NB4 (cell line): ENCODE measurements at regions not wholly inside any gene's neighbourhood (a gene's known extent, or its start where the extent isn't known, plus 50 kb on each side); places are given as distances from the start of the nearest gene placed in this dataset.

Source experiments
- DNase-seq: peaks from one replicate; pipeline ENCODE4 v3.0.0; 2010; ENCODE audit warnings: low read depth
- H3K4me3 ChIP-seq: one replicate; pipeline ENCODE4 v1.5.1; 2011; ENCODE audit warnings: mild to moderate bottlenecking, low read depth, low read length, moderate library complexity
- CTCF ChIP-seq: IDR thresholded peaks from one replicate; pipeline ENCODE4 v1.5.1; 2012; ENCODE audit warnings: low read depth, low read length
- MAX ChIP-seq: IDR thresholded peaks from 2 replicates; pipeline ENCODE4 v1.6.1; 2011; ENCODE audit warnings: low read depth, low read length
- MYC ChIP-seq: IDR thresholded peaks from 2 replicates; pipeline ENCODE4 v1.6.1; 2011; ENCODE audit warnings: low read depth, low read length
- POLR2A ChIP-seq: IDR thresholded peaks from 2 replicates; pipeline ENCODE4 v1.6.1; 2011; ENCODE audit warnings: mild to moderate bottlenecking; ENCODE audit not compliant: insufficient read length; ENCODE audit errors: extremely low read depth

- peak; percentile 17 for DNase-seq
- no peak for TF ChIP-seq CTCF
- TF ChIP-seq MYC, result no peak
- no peak overlapping the region for H3K4me3 ChIP-seq
Measured at GRCh38 chr2:22497789-22498188, 887.2 kb upstream of the KLHL29 start.

GRCh38 chr2:22499082-22499839 lies 885.7 kb upstream of the KLHL29 start:
- DNase-seq, result no peak

GRCh38 chr2:22500555-22500935 lies 884.4 kb upstream of the KLHL29 start:
- no peak overlapping the region for H3K4me3 ChIP-seq
- TF ChIP-seq MAX (no peak), CTCF (no peak), MYC (no peak), POLR2A (no peak)
- DNase-seq, result no peak

More at GRCh38 chr2:22499082-22499839, 885.7 kb upstream of the KLHL29 start:
- no peak for TF ChIP-seq MAX
- H3K4me3 ChIP-seq, result no peak overlapping the region

GRCh38 chr2:22501851-22502250 lies 883.1 kb upstream of the KLHL29 start:
- no peak for TF ChIP-seq MYC
- no peak for TF ChIP-seq POLR2A
- no peak for TF ChIP-seq MAX
- no peak for TF ChIP-seq CTCF
- DNase-seq, result no peak
- H3K4me3 ChIP-seq, result no peak overlapping the region

GRCh38 chr2:22513563-22513962 lies 871.4 kb upstream of the KLHL29 start:
- no peak overlapping the region for H3K4me3 ChIP-seq
- TF ChIP-seq CTCF, result no peak
- TF ChIP-seq POLR2A, result no peak
- no peak for TF ChIP-seq MYC
- no peak for TF ChIP-seq MAX
- DNase-seq, result no peak

GRCh38 chr2:22517141-22517540 lies 867.8 kb upstream of the KLHL29 start:
- TF ChIP-seq MAX, result no peak
- TF ChIP-seq MYC, result no peak
- no peak for TF ChIP-seq POLR2A
- TF ChIP-seq CTCF, result no peak
- DNase-seq, result no peak
- H3K4me3 ChIP-seq, result no peak overlapping the region
